ENCODE measurements at regions not wholly inside any gene's neighbourhood (a gene's known extent, or its start where the extent isn't known, plus 50 kb on each side); places are given as distances from the start of the nearest gene placed in this dataset.

- H3K36me3 Mint-ChIP-seq (ENCODE audit: insufficient read depth, unreplicated experiment) = no peaks in the 10 kb centered on the region
- no TSS peak for BruUV-seq (replicated peaks)
These were observed 2045.7 kb upstream of the TENM3 start for GRCh38 chr4:180197471-180197870.

GRCh38 chr4:180203349-180203748 is 2039.9 kb upstream of the TENM3 start:
- H3K4me1 Mint-ChIP-seq (ENCODE audit: insufficient read depth, unreplicated experiment) = no peaks in the 10 kb centered on the region
- BruUV-seq (replicated peaks) = no TSS peak
- intact Hi-C loops (cut with micrococcal nuclease) = no loop called here
- no peak overlapping the region for H3K27ac Mint-ChIP-seq (ENCODE audit: low read depth, unreplicated experiment)
- CTCF ChIA-PET = interaction anchor here (0.7 kb wide), 1 partner anchor 384 kb away, joined by 3 read pairs; no protein-coding TSS in a partner anchor
- H3K27me3 Mint-ChIP-seq (ENCODE audit: insufficient read depth, unreplicated experiment) = no peaks in the 10 kb centered on the region
- no peak for TF ChIP-seq CTCF (IDR thresholded peaks at IDR 0.05; ENCODE audit: unreplicated experiment)
- POLR2A ChIA-PET = no interaction called here
- H3K4me3 Mint-ChIP-seq (ENCODE audit: unreplicated experiment) = no peak overlapping the region
- H3K36me3 Mint-ChIP-seq (ENCODE audit: insufficient read depth, unreplicated experiment) = no peaks in the 10 kb centered on the region
- no peaks in the 10 kb centered on the region for H3K9me3 Mint-ChIP-seq (ENCODE audit: unreplicated experiment)
- no peak for DNase-seq (ENCODE audit: unreplicated experiment)

More at GRCh38 chr4:180197471-180197870, 2045.7 kb upstream of the TENM3 start:
- no peaks in the 10 kb centered on the region for H3K9me3 Mint-ChIP-seq (ENCODE audit: unreplicated experiment)
- CTCF ChIA-PET = no interaction called here
- no peak for DNase-seq (ENCODE audit: unreplicated experiment)
- H3K27me3 Mint-ChIP-seq (ENCODE audit: insufficient read depth, unreplicated experiment) = no peaks in the 10 kb centered on the region
- POLR2A ChIA-PET = no interaction called here
- H3K4me3 Mint-ChIP-seq (ENCODE audit: unreplicated experiment) = no peak overlapping the region
- no peak for TF ChIP-seq CTCF (IDR thresholded peaks at IDR 0.05; ENCODE audit: unreplicated experiment)
- no peaks in the 10 kb centered on the region for H3K4me1 Mint-ChIP-seq (ENCODE audit: insufficient read depth, unreplicated experiment)
- intact Hi-C loops (cut with micrococcal nuclease) = no loop called here
- no peak overlapping the region for H3K27ac Mint-ChIP-seq (ENCODE audit: low read depth, unreplicated experiment)

GRCh38 chr4:180205276-180205675 is 2037.9 kb upstream of the TENM3 start:
- H3K27ac Mint-ChIP-seq (ENCODE audit: low read depth, unreplicated experiment) = no peak overlapping the region
- H3K27me3 Mint-ChIP-seq (ENCODE audit: insufficient read depth, unreplicated experiment) = no peaks in the 10 kb centered on the region
- H3K36me3 Mint-ChIP-seq (ENCODE audit: insufficient read depth, unreplicated experiment) = no peaks in the 10 kb centered on the region
- DNase-seq (ENCODE audit: unreplicated experiment) = no peak
- POLR2A ChIA-PET = no interaction called here
- TF ChIP-seq CTCF (IDR thresholded peaks at IDR 0.05; ENCODE audit: unreplicated experiment) = no peak
- BruUV-seq (replicated peaks) = no TSS peak
- CTCF ChIA-PET = no interaction called here
- no peak overlapping the region for H3K4me3 Mint-ChIP-seq (ENCODE audit: unreplicated experiment)
- intact Hi-C loops (cut with micrococcal nuclease) = no loop called here
- no peaks in the 10 kb centered on the region for H3K4me1 Mint-ChIP-seq (ENCODE audit: insufficient read depth, unreplicated experiment)
- no peaks in the 10 kb centered on the region for H3K9me3 Mint-ChIP-seq (ENCODE audit: unreplicated experiment)

GRCh38 chr4:180207921-180208320 is 2035.3 kb upstream of the TENM3 start:
- no peak for DNase-seq (ENCODE audit: unreplicated experiment)
- Mint-ChIP-seq H3K27me3 (ENCODE audit: insufficient read depth, unreplicated experiment) (no peaks in the 10 kb centered on the region), H3K4me3 (ENCODE audit: unreplicated experiment) (no peak overlapping the region), H3K4me1 (ENCODE audit: insufficient read depth, unreplicated experiment) (no peaks in the 10 kb centered on the region), H3K36me3 (ENCODE audit: insufficient read depth, unreplicated experiment) (no peaks in the 10 kb centered on the region), H3K27ac (ENCODE audit: low read depth, unreplicated experiment) (no peak overlapping the region), H3K9me3 (ENCODE audit: unreplicated experiment) (no peaks in the 10 kb centered on the region)
- ChIA-PET CTCF (no interaction called here), POLR2A (no interaction called here)
- no TSS peak for BruUV-seq (replicated peaks)
- intact Hi-C loops (cut with micrococcal nuclease) = no loop called here
- TF ChIP-seq CTCF (IDR thresholded peaks at IDR 0.05; ENCODE audit: unreplicated experiment) = no peak
